A549 (cell line): ENCODE measurements at regions not wholly inside any gene's neighbourhood (a gene's known extent, or its start where the extent isn't known, plus 50 kb on each side); places are given as distances from the start of the nearest gene placed in this dataset.

Experiments used
- CTCF ChIP-seq: fragments of >200 bp; sonication (Bioruptor Twin); formaldehyde crosslinking; IDR thresholded peaks from 3 replicates; pipeline ENCODE4 v1.5.1; 2016
- EHMT2 ChIP-seq: fragments of 200-600 bp; sonication (generic); IDR thresholded peaks from 2 replicates; pipeline ENCODE4 v1.6.1; 2016; ENCODE audit warnings: antibody characterized with exemption, low read depth, mild to moderate bottlenecking, moderate library complexity
- EP300 ChIP-seq, 2 experiments: fragments of >200 bp; sonication (Bioruptor Twin); formaldehyde crosslinking; IDR thresholded peaks; 2 replicates in 1 of 2; 3 replicates in 1 of 2; pipeline ENCODE4 v1.6.1; 2016 to 2017
- JUNB ChIP-seq: fragments of >200 bp; sonication (Bioruptor Twin); formaldehyde crosslinking; IDR thresholded peaks from 2 replicates; pipeline ENCODE4 v1.6.1; 2016
- NFE2L2 ChIP-seq: fragments of 150-350 bp; conservative IDR thresholded peaks from 2 replicates; pipeline ENCODE4 v1.6.1; 2014; ENCODE audit warnings: low read length
- POLR2A ChIP-seq: IDR thresholded peaks from 2 replicates; pipeline ENCODE4 v1.6.1; 2012; ENCODE audit warnings: mild to moderate bottlenecking, low read length
- POLR2AphosphoS2 ChIP-seq: conservative IDR thresholded peaks from 2 replicates; pipeline ENCODE4 v1.6.1; 2012; ENCODE audit warnings: low read length, improper control_type of control experiment, inconsistent platforms
- RCOR1 ChIP-seq: fragments of 150-350 bp; IDR thresholded peaks from 2 replicates; pipeline ENCODE4 v1.6.1; 2014; ENCODE audit warnings: antibody characterized with exemption, low read length, low read depth
- REST ChIP-seq: fragments of 200-600 bp; sonication (generic); IDR thresholded peaks from 2 replicates; pipeline ENCODE4 v1.6.1; 2016; ENCODE audit warnings: antibody characterized with exemption, mild to moderate bottlenecking, moderate library complexity
- SREBF2 ChIP-seq: fragments of 450-650 bp; IDR thresholded peaks from 2 replicates; pipeline ENCODE4 v1.6.1; 2014; ENCODE audit warnings: mild to moderate bottlenecking, moderate library complexity
- TP53 ChIP-seq: fragments of 250-450 bp; sonication (Bioruptor Pico); IDR thresholded peaks from 2 replicates; pipeline ENCODE4 v1.5.0; 2021; ENCODE audit warnings: mild to moderate bottlenecking, moderate library complexity

GRCh38 chr6:74581681-74582080 is 624.2 kb downstream of the COL12A1 start:
- TF ChIP-seq CTCF = no peak
- TF ChIP-seq TP53 = no peak
- no peak for TF ChIP-seq POLR2A
- no peak for TF ChIP-seq JUNB
- TF ChIP-seq REST = no peak
- no peak for TF ChIP-seq NFE2L2
- no peak for TF ChIP-seq SREBF2
- TF ChIP-seq EP300 (IDR thresholded peaks at IDR 0.05) = no peak
- TF ChIP-seq EHMT2 = no peak
- TF ChIP-seq RCOR1 = no peak
- TF ChIP-seq POLR2AphosphoS2 = no peak
